Ascending aorta (tissue), 2 donors: ENCODE measurements at regions not wholly inside any gene's neighbourhood (a gene's known extent, or its start where the extent isn't known, plus 50 kb on each side); places are given as distances from the start of the nearest gene placed in this dataset.
A peak's percentile ranks its signal among the peaks of the same experiment; 100 is the strongest.
"Not testable (repeated sequence)": the region's sequence is repeated elsewhere in the genome, so short reads cannot be mapped to it uniquely, and the experiment has no call there.

Source experiments
- DNase-seq, 2 donors: peaks; one replicate each; pipeline ENCODE4 v3.0.0-alpha.2; 2019; ENCODE audit warnings: low spot score in 2 of 2
- H3K27ac ChIP-seq, 2 donors: fragments of 200-600 bp; sonication (generic); one replicate each; pipeline ENCODE4 v1.5.1; 2016 to 2017; ENCODE audit warnings: mild to moderate bottlenecking in 1 of 2
- H3K27me3 ChIP-seq: fragments of 200-600 bp; sonication (generic); one replicate; pipeline ENCODE4 v1.5.1; 2017
- H3K36me3 ChIP-seq, 2 donors: fragments of 200-600 bp; sonication (generic); one replicate each; pipeline ENCODE4 v1.5.1; 2016
- H3K4me1 ChIP-seq, 2 donors: fragments of 200-600 bp; sonication (generic); one replicate each; pipeline ENCODE4 v1.5.1; 2016 to 2017; ENCODE audit warnings: mild to moderate bottlenecking in 1 of 2
- H3K4me3 ChIP-seq, 2 donors: fragments of 200-600 bp; sonication (generic); one replicate each; pipeline ENCODE4 v1.5.1; 2016 to 2017; ENCODE audit warnings: mild to moderate bottlenecking in 1 of 2
- H3K9me3 ChIP-seq, 2 donors: fragments of 200-600 bp; sonication (generic); one replicate each; pipeline ENCODE4 v1.5.1; 2016
- intact Hi-C: fragments of 100-400 bp; cut with DNase I; formaldehyde crosslinking; loops from one replicate; pipeline ENCODE4 v1.15.1; 2023
- TF ChIP-seq, protein P1 (sequence below), 3 experiments: fragments of 200-600 bp in 2 of 3; fragments of 450-650 bp in 1 of 3; sonication (generic) in 2 of 3; IDR thresholded peaks; one replicate each; pipeline ENCODE4 v1.5.1; 2016 to 2019; ENCODE audit warnings: antibody characterized with exemption in 3 of 3, mild to moderate bottlenecking in 1 of 3, moderate library complexity in 1 of 3

DNA sequence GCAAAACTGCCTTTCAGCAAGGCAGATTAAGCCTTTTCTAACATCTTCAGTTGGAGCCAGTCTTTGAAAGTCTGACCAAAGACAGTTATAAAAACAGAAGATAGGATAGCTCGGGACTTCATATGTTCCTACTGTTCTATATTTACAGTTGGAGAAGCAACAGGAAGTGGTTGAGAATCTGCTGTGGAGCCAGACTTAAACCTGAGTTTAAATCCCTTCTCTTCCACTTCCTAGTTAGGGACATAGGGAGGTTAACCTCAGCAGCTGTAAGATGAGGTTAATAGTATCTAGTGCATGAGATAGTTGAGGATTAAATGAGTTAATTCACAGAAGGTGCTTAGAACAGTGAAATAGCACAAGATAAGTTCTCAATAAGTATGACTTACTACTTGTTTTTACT lies 84.5 kb upstream of the FREM1 start:
- intact Hi-C loops: loop anchor here (10.0 kb wide), 1 partner anchor 90 kb away; no protein-coding TSS in a partner anchor
- no peaks in the 10 kb centered on the region for H3K4me1 ChIP-seq

DNA sequence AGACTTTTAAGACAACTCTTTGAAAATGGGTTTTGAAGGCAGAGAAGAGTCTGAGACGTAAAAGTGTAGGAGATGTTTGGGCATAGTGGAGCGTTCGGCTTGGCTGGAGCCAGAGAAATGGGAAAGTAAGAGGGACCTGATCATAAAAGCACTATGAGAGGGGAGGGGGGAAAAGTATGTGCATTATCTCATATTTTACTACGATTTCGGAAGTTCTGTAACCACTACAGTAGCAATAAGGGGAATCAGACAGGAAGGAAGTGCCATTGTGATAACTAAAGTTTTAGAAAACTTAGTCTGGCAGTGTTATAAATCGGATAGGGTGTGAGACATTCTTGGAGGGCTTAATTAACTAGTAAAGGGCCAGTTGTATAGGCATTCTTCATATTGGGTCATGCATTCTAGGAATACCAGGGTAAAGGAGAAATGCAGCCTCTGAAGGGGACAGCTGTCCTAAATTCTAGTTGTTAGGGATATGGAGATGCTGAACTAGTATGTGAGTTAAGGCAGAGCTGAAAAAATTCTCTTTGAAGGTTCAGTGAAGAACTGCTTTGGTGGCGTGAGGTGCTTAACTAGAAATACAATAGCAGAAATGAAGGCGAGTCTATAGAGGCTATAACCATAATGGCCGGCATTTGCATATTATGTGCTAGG lies 83.8 kb upstream of the FREM1 start:
- intact Hi-C loops: loop anchor here (10.0 kb wide), 1 partner anchor 89 kb away; no protein-coding TSS in a partner anchor
- Histone ChIP-seq H3K9me3 (no peaks in the 10 kb centered on the region), H3K4me3 (peak overlapping the region; percentile 51 to 65), H3K27ac (no peak overlapping the region), H3K27me3 (no peaks in the 10 kb centered on the region), H3K36me3 (no peaks in the 10 kb centered on the region), H3K4me1 (no peaks in the 10 kb centered on the region)
- DNase-seq: no peak
- TF ChIP-seq, protein P1, sequence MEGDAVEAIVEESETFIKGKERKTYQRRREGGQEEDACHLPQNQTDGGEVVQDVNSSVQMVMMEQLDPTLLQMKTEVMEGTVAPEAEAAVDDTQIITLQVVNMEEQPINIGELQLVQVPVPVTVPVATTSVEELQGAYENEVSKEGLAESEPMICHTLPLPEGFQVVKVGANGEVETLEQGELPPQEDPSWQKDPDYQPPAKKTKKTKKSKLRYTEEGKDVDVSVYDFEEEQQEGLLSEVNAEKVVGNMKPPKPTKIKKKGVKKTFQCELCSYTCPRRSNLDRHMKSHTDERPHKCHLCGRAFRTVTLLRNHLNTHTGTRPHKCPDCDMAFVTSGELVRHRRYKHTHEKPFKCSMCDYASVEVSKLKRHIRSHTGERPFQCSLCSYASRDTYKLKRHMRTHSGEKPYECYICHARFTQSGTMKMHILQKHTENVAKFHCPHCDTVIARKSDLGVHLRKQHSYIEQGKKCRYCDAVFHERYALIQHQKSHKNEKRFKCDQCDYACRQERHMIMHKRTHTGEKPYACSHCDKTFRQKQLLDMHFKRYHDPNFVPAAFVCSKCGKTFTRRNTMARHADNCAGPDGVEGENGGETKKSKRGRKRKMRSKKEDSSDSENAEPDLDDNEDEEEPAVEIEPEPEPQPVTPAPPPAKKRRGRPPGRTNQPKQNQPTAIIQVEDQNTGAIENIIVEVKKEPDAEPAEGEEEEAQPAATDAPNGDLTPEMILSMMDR (IDR thresholded peaks at IDR 0.05): no peak

More for the DNA sequence above, 84.5 kb upstream of the FREM1 start:
- Histone ChIP-seq H3K9me3 (no peaks in the 10 kb centered on the region), H3K4me3 (no peak overlapping the region), H3K36me3 (no peaks in the 10 kb centered on the region), H3K27me3 (no peaks in the 10 kb centered on the region), H3K27ac (no peak overlapping the region)
- TF ChIP-seq, protein P1 (IDR thresholded peaks at IDR 0.05): no peak
- DNase-seq: no peak

DNA sequence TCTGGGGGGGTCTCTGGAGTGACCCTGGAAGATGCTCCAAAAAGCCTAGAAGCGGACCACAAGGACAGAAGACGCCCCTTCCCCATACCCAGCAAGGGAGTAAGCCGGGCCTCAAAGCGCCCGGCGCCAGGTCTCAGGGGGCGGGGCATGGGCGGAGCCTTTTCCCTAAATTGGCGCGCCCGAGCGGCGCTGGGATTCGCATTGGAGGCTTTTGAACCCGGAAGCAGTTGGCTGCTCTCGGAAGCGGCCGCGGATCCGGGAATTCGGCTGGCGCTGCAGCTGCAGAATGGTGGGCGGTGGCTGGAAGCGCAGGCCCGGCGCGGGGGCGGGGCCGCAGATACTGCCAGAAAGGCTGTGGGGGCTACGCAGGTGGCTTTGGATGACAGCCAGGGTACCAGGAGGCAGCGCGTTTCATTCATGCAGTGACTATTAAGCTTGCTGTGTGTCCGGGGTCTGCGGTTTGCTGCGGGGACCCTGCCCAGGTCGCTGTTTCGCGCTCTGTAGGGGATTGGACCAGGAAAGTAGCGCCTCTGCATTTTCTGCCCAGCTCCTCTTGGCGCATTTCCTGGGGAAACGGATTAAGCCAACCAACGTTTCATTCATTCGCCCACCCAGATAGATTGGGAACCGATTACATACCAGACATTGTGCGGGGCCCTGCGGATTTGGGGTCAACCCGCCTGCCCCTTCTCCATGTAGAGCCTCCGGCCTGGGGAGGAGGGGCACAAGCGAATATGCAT lies 83.0 kb upstream of the FREM1 start:
- Histone ChIP-seq H3K36me3 (no peaks in the 10 kb centered on the region), H3K27me3 (no peaks in the 10 kb centered on the region), H3K9me3 (no peaks in the 10 kb centered on the region), H3K4me1 (no peaks in the 10 kb centered on the region), H3K4me3 (peak overlapping the region; percentile 51 to 65), H3K27ac (no peak overlapping the region)
- TF ChIP-seq, protein P1 (IDR thresholded peaks at IDR 0.05): no peak
- peak in 1 of 2 donors; percentile 91 for DNase-seq
- intact Hi-C loops: loop anchor here (10.0 kb wide), 1 partner anchor 88 kb away; no protein-coding TSS in a partner anchor

DNA sequence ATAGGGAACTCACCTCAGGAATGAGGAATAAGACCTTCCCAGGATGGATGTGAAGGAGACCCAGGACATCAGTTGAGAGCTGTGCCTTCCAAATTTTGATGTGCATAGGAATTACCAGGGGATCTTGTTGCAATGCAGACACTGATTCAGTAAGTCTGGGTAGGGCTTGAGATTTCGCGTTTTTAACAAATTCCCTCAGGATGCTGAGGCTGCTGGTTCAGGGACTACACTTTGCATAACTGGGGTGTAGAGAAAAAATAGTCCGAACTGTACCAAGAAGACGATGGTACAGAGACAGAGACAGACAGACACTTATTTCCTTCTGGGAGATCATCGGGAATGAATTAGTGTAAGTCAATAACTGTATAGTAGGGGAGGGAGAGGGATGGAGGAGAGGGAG lies 82.3 kb upstream of the FREM1 start:
- no peaks in the 10 kb centered on the region for H3K36me3 ChIP-seq
- TF ChIP-seq, protein P1 (IDR thresholded peaks at IDR 0.05): no peak
- peak overlapping the region; percentile 51 to 65 for H3K4me3 ChIP-seq
- DNase-seq: no peak
- no peaks in the 10 kb centered on the region for H3K4me1 ChIP-seq
- intact Hi-C loops: loop anchor here (10.0 kb wide), 1 partner anchor 88 kb away; no protein-coding TSS in a partner anchor
- H3K27ac ChIP-seq: no peak overlapping the region
- H3K9me3 ChIP-seq: no peaks in the 10 kb centered on the region
- no peaks in the 10 kb centered on the region for H3K27me3 ChIP-seq

DNA sequence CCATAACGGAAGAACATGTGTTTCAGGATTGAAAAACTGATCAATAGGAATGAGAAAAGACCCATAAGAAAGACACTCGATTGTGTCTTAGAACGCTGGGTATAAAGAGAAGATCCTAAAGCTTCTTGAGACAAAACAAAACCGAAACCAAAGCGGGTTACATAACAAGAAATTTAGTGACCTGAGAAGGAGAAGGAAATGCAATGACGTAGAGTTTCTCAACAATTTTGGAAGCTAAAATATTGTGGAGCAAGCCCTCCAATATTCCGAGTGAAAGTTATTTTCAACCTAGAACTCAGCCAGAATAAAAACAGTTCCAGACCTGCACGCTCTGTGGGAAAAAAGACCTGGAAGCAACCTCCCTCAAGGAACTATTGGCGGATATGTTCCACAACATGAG lies 81.9 kb upstream of the FREM1 start:
- no peaks in the 10 kb centered on the region for H3K36me3 ChIP-seq
- no peak for DNase-seq
- H3K4me1 ChIP-seq: no peaks in the 10 kb centered on the region
- H3K9me3 ChIP-seq: no peaks in the 10 kb centered on the region
- H3K27ac ChIP-seq: no peak overlapping the region
- intact Hi-C loops: loop anchor here (10.0 kb wide), 1 partner anchor 87 kb away; no protein-coding TSS in a partner anchor
- no peaks in the 10 kb centered on the region for H3K27me3 ChIP-seq
- TF ChIP-seq, protein P1 (IDR thresholded peaks at IDR 0.05): no peak
- peak overlapping the region in 1 of 2 donors; percentile 65 for H3K4me3 ChIP-seq

DNA sequence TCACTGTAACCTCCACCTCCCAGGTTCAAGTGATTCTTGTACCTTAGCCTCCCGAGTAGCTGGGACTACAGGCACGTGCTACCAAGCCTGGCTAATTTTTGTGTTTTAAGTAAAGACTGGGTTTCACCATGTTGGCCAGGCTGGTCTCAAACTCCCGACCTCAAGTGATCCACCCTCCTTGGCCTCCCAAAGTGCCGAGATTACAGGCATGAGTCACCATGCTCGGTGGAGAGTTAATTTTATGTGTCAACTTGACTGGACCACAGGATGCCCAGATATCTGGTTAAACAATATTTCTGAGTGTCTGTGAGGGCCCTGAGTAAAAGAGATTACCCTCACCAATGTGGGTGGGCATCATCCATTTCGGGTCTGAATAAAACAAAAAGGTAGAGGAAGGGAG lies 80.4 kb upstream of the FREM1 start:
- not testable (repeated sequence) for H3K4me3 ChIP-seq, H3K9me3 ChIP-seq, H3K36me3 ChIP-seq, H3K4me1 ChIP-seq, H3K27ac ChIP-seq, H3K27me3 ChIP-seq, DNase-seq
- intact Hi-C loops: loop anchor here (10.0 kb wide), 1 partner anchor 86 kb away; no protein-coding TSS in a partner anchor
